Spleen (tissue), 11 donors: ENCODE measurements at regions not wholly inside any gene's neighbourhood (a gene's known extent, or its start where the extent isn't known, plus 50 kb on each side); places are given as distances from the start of the nearest gene placed in this dataset.

Experiments
- DNase-seq: peaks from one replicate; pipeline ENCODE4 v3.0.0-alpha.2; 2020
- H3K27ac ChIP-seq, 8 donors: fragments of 200-600 bp; sonication (generic) in 7 of 8; 1 replicate in 4 of 8; 2 replicates in 4 of 8; pipeline versions ENCODE4 v1.5.0 to v1.8.0; 2016 to 2021; ENCODE audit warnings: inconsistent platforms in 4 of 8, mild to moderate bottlenecking in 4 of 8, moderate library complexity in 1 of 8
- H3K27me3 ChIP-seq, 7 donors: fragments of 200-600 bp; sonication (generic) in 6 of 7; replicated peaks in 1 of 7; 1 replicate in 4 of 7; 2 replicates in 3 of 7; pipeline versions ENCODE4 v1.5.0 to v1.8.0; 2016 to 2021; ENCODE audit warnings: inconsistent platforms in 3 of 7, mild to moderate bottlenecking in 1 of 7
- H3K36me3 ChIP-seq, 6 donors: fragments of 200-600 bp; sonication (generic) in 5 of 6; 1 replicate in 4 of 6; 2 replicates in 2 of 6; pipeline versions ENCODE4 v1.5.0 to v1.8.0; 2016 to 2021; ENCODE audit warnings: inconsistent platforms in 2 of 6
- H3K4me1 ChIP-seq, 6 donors: fragments of 200-600 bp; sonication (generic) in 5 of 6; 1 replicate in 3 of 6; 2 replicates in 3 of 6; pipeline versions ENCODE4 v1.5.0 to v1.8.0; 2016 to 2021; ENCODE audit warnings: inconsistent platforms in 3 of 6
- H3K4me3 ChIP-seq, 8 donors: fragments of 200-600 bp; sonication (generic) in 7 of 8; 1 replicate in 4 of 8; 2 replicates in 4 of 8; pipeline versions ENCODE4 v1.5.0 to v1.8.0; 2016 to 2021; ENCODE audit warnings: inconsistent platforms in 4 of 8, mild to moderate bottlenecking in 4 of 8, moderate library complexity in 2 of 8
- H3K9me3 ChIP-seq, 8 donors: fragments of 200-600 bp; sonication (generic) in 7 of 8; 1 replicate in 4 of 8; 2 replicates in 4 of 8; pipeline versions ENCODE4 v1.5.0 to v1.8.0; 2016 to 2021; ENCODE audit warnings: inconsistent platforms in 4 of 8
- CTCF ChIP-seq, 11 experiments: fragments of 200-600 bp in 7 of 11; fragments of 450-650 bp in 4 of 11; sonication (generic) in 4 of 11; IDR thresholded peaks in 8 of 11; conservative IDR thresholded peaks in 3 of 11; 1 replicate in 7 of 11; 2 replicates in 4 of 11; pipeline versions ENCODE4 v1.4.0 to v1.8.0; 2016 to 2021; ENCODE audit warnings: antibody characterized with exemption in 11 of 11, inconsistent platforms in 4 of 11, mild to moderate bottlenecking in 1 of 11
- POLR2A ChIP-seq, 3 donors: fragments of 450-650 bp; IDR thresholded peaks; one replicate each; pipeline ENCODE4 v1.5.1; 2017; ENCODE audit warnings: antibody characterized with exemption in 3 of 3, mild to moderate bottlenecking in 1 of 3
- POLR2AphosphoS5 ChIP-seq, 3 donors: sonication (generic); formaldehyde crosslinking; IDR thresholded peaks; one replicate each; pipeline ENCODE4 v1.5.1; 2017; ENCODE audit warnings: antibody characterized with exemption in 3 of 3
- WGBS, 5 donors: extraction: QIAGEN DNeasy Blood & Tissue Kit in 3 of 5; methylation state at CpG; one replicate each; pipeline versions ENCODE4 v1.1.5 to v1.1.7; 2013 to 2018; 5-methylcytosine and 5-hydroxymethylcytosine counted together
- intact Hi-C: fragments of 100-400 bp; cut with DNase I; formaldehyde crosslinking; loops from one replicate; pipeline ENCODE4 v1.15.0; 2023; ENCODE audit warnings: low total_unique reads
- donor health status: healthy with polysubstance abuse.
- donor health status: DM: no; HTN: no; CAD: no; lungs with moderate emphysema.
- donor health status: DM: no; HTN: no; CAD: no.
- donor health status: Bipolar disorder and iron deficiency.
- donor health status: healthy.
- donor health status: DM: no; HTN: no; CAD: no.
- donor health status: DM: yes; HTN: yes; CAD: no.

GRCh38 chr1:172932981-172933380, 117.8 kb downstream of the TNFSF18 start:
- Histone ChIP-seq H3K9me3 (no peaks in the 10 kb centered on the region), H3K4me3 (no peak overlapping the region), H3K36me3 (no peaks in the 10 kb centered on the region), H3K27ac (peak overlapping the region in 5 of 8 donors; percentile 21 to 70 (median 42)), H3K27me3 (no peaks in the 10 kb centered on the region), H3K4me1 (peaks cover 6 to 29% (median 11%) of the 10 kb centered on the region in 6 donors)
- no peak for DNase-seq
- intact Hi-C loops, result no loop called here
- WGBS, 5 donors, result 80 to 95% (median 91%) methylated on average over 1 of the region's 1 CpG
- TF ChIP-seq POLR2A (IDR thresholded peaks at IDR 0.05), result no peak
- no peak for TF ChIP-seq CTCF (IDR thresholded peaks at IDR 0.05 in 8 of 11, conservative IDR thresholded peaks at IDR 0.05 in 3 of 11)
- no peak for TF ChIP-seq POLR2AphosphoS5 (IDR thresholded peaks at IDR 0.05)

- WGBS, 5 donors, result 81 to 91% (median 85%) methylated on average over 4 of the region's 4 CpGs
- Histone ChIP-seq H3K27ac (peak overlapping the region in 7 of 8 donors; percentile 21 to 70 (median 39)), H3K36me3 (no peaks in the 10 kb centered on the region), H3K27me3 (no peaks in the 10 kb centered on the region), H3K9me3 (no peaks in the 10 kb centered on the region), H3K4me1 (peaks cover 6 to 29% (median 11%) of the 10 kb centered on the region in 6 donors), H3K4me3 (no peak overlapping the region)
- no peak for DNase-seq
- TF ChIP-seq POLR2AphosphoS5 (IDR thresholded peaks at IDR 0.05) (no peak), POLR2A (IDR thresholded peaks at IDR 0.05) (no peak), CTCF (IDR thresholded peaks at IDR 0.05 in 8 of 11, conservative IDR thresholded peaks at IDR 0.05 in 3 of 11) (no peak)
- intact Hi-C loops, result no loop called here
Observed at GRCh38 chr1:172934417-172934762, 116.4 kb downstream of the TNFSF18 start.

- H3K27me3 ChIP-seq, result no peaks in the 10 kb centered on the region
- 26 to 40% (median 38%) methylated on average over 1 of the region's 1 CpG for WGBS, 5 donors
- peak overlapping the region in 5 of 8 donors; percentile 1 to 70 (median 39) for H3K27ac ChIP-seq
Observed at GRCh38 chr1:172935062-172935592, 115.6 kb downstream of the TNFSF18 start.

More at GRCh38 chr1:172935062-172935592, 115.6 kb downstream of the TNFSF18 start:
- no peak for DNase-seq
- Histone ChIP-seq H3K4me3 (no peak overlapping the region), H3K36me3 (no peaks in the 10 kb centered on the region), H3K4me1 (peaks cover 7 to 29% (median 11%) of the 10 kb centered on the region in 6 donors), H3K9me3 (no peaks in the 10 kb centered on the region)
- TF ChIP-seq POLR2A (IDR thresholded peaks at IDR 0.05) (no peak), CTCF (IDR thresholded peaks at IDR 0.05 in 8 of 11, conservative IDR thresholded peaks at IDR 0.05 in 3 of 11) (no peak), POLR2AphosphoS5 (IDR thresholded peaks at IDR 0.05) (no peak)
- intact Hi-C loops, result no loop called here
